ENCODE measurements at regions not wholly inside any gene's neighbourhood (a gene's known extent, or its start where the extent isn't known, plus 50 kb on each side); places are given as distances from the start of the nearest gene placed in this dataset.

GRCh38 chr6:15770347-15771143 lies 107.7 kb upstream of the DTNBP1 start:
- H3K79me2 ChIP-seq (ENCODE audit: insufficient read depth, low read length) = no peaks in the 10 kb centered on the region
- no peaks in the 10 kb centered on the region for H3K9me3 ChIP-seq (ENCODE audit: control insufficient read depth in 1 of 2, insufficient read depth in 1 of 2, low read depth in 1 of 2, low read length in 2 of 2)
- ATAC-seq = 0 out of 2 replicates have a peak, but pooled peaks have one; percentile 36
- no peaks in the 10 kb centered on the region for H3K4me1 ChIP-seq (ENCODE audit: control insufficient read depth in 1 of 2, insufficient read depth in 2 of 2, low read length in 2 of 2)
- CTCF ChIA-PET = no interaction called here
- H3K9ac ChIP-seq (ENCODE audit: low read length) = no peak overlapping the region
- no peak overlapping the region for H3K4me3 ChIP-seq (replicated peaks in 1 of 2; ENCODE audit: low read depth in 1 of 2, low read length in 2 of 2)
- H3K27ac ChIP-seq (ENCODE audit: low read depth, low read length) = no peak overlapping the region
- no TSS peak for BruUV-seq (replicated peaks)
- DNase-seq (ENCODE audit: low read depth, low spot score) = no peak
- POLR2A ChIA-PET = no interaction called here
- H3K36me3 ChIP-seq (ENCODE audit: control insufficient read depth in 1 of 2, insufficient read depth in 2 of 2, low read length in 2 of 2) = no peaks in the 10 kb centered on the region
- no peaks in the 10 kb centered on the region for H3K9me2 ChIP-seq (ENCODE audit: insufficient read depth)
- no peak for TF ChIP-seq YY1 (IDR thresholded peaks at IDR 0.05; ENCODE audit: extremely low read depth, insufficient replicate concordance, low read depth, low read length)
- TF ChIP-seq RAD21 (IDR thresholded peaks at IDR 0.05; ENCODE audit: low read depth) = peak; percentile 20; the same call in 1 of the 2 replicates
- no peak for TF ChIP-seq POLR2AphosphoS5 (IDR thresholded peaks at IDR 0.05; ENCODE audit: low read depth, low read length)
- TF ChIP-seq CTCF (IDR thresholded peaks at IDR 0.05 in 2 of 3, conservative IDR thresholded peaks at IDR 0.05 in 1 of 3; ENCODE audit: borderline replicate concordance in 1 of 3, insufficient read depth in 1 of 3, low read depth in 2 of 3, low read length in 2 of 3) = 0 out of 6 replicates have a peak, but pooled peaks of 1 of the 3 experiments have one; percentile 14
- no peak for TF ChIP-seq MAX (IDR thresholded peaks at IDR 0.05)
- TF ChIP-seq ZBTB33 (IDR thresholded peaks at IDR 0.05; ENCODE audit: extremely low read depth, insufficient replicate concordance, low read length) = no peak
- no peaks in the 10 kb centered on the region for H4K20me1 ChIP-seq (ENCODE audit: insufficient read depth)
- intact Hi-C loops (cut with micrococcal nuclease) = no loop called here
- RAD21 ChIA-PET (ENCODE audit: low non-redundant PET in 1 of 2, low total read pairs in 2 of 2, uncharacterized antibody in 2 of 2, unreplicated experiment in 2 of 2) = interaction anchor here in 1 of 2 experiments (0.6 kb wide), 1 partner anchor 50 kb away, joined by 3 read pairs; no protein-coding TSS in a partner anchor
- no peak overlapping the region for H3K4me2 ChIP-seq (ENCODE audit: low read length)
- H2AFZ ChIP-seq (ENCODE audit: low read depth, low read length, poor library complexity, severe bottlenecking) = no peak overlapping the region
- H3K27me3 ChIP-seq (ENCODE audit: insufficient read depth, low read length) = no peaks in the 10 kb centered on the region; the same call in 1 of the 2 replicates
